Mesothelial cell of epicardium (in vitro differentiated cells): ENCODE measurements at regions not wholly inside any gene's neighbourhood (a gene's known extent, or its start where the extent isn't known, plus 50 kb on each side); places are given as distances from the start of the nearest gene placed in this dataset.
"Not testable (repeated sequence)": the region's sequence is repeated elsewhere in the genome, so short reads cannot be mapped to it uniquely, and the experiment has no call there.

Experiments used
- DNase-seq, 2 experiments: peaks; one replicate each; pipeline ENCODE4 v3.0.0; 2021; ENCODE audit warnings: low spot score in 2 of 2; ENCODE audit not compliant: unreplicated experiment in 2 of 2
- H3K27ac Mint-ChIP-seq: 2 replicates; pipeline ENCODE4 v1.8.0; 2021; ENCODE audit warnings: mixed read lengths
- H3K27me3 Mint-ChIP-seq: 2 replicates; pipeline ENCODE4 v1.8.0; 2021; ENCODE audit warnings: low read depth, mixed read lengths
- H3K36me3 Mint-ChIP-seq: 2 replicates; pipeline ENCODE4 v1.8.0; 2021; ENCODE audit warnings: mixed read lengths
- H3K4me1 Mint-ChIP-seq: 2 replicates; pipeline ENCODE4 v1.8.0; 2021; ENCODE audit warnings: mixed read lengths
- H3K4me3 Mint-ChIP-seq: 2 replicates; pipeline ENCODE4 v1.8.0; 2021; ENCODE audit warnings: mild to moderate bottlenecking, moderate library complexity, mixed read lengths
- H3K9me3 Mint-ChIP-seq: 2 replicates; pipeline ENCODE4 v1.8.0; 2021; ENCODE audit warnings: mixed read lengths

DNA sequence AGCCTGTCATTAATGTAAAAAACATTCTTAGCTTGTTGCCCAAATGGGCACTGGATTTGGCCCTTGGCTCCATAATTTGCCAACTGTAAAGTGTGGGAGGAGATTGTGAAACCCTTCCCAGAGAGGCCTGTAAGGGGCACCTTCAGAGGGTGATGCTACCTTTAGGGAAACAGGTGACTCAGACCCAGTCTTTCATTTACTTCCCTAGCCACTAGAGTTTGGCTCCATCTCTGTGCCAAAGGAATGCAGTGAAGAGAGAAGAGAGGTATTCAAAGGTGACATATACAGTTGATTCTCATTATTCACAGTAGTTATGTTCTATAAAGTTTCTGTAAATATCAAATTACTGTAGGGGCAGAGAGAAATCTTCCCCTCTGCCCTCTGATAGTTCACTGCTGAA lies 116.7 kb downstream of the SPATA31A6 start:
- H3K36me3 Mint-ChIP-seq, H3K27ac Mint-ChIP-seq, H3K9me3 Mint-ChIP-seq, H3K4me1 Mint-ChIP-seq, H3K4me3 Mint-ChIP-seq, H3K27me3 Mint-ChIP-seq, DNase-seq: not testable (repeated sequence)

DNA sequence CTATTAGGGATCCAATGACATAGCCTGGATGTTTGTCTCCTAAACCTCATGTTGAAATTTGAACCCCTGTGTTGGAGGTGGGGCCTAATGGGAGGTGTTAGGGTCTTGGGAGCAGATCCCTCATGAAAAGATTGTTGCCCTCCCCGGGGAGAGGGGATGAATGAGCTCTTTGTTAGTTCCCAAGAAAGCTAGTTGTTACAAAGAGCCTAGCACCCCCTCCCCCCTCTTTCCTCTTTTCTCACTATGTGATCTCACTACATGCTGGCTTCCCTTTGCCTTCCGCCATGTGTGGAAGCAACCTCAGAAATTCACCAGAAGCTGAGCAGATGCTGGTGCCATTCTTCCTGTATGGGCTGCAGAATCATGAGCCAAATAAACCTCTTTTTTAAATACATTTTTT lies 123.2 kb downstream of the SPATA31A6 start:
- DNase-seq, H3K36me3 Mint-ChIP-seq, H3K4me1 Mint-ChIP-seq, H3K27ac Mint-ChIP-seq, H3K4me3 Mint-ChIP-seq, H3K9me3 Mint-ChIP-seq, H3K27me3 Mint-ChIP-seq: not testable (repeated sequence)

DNA sequence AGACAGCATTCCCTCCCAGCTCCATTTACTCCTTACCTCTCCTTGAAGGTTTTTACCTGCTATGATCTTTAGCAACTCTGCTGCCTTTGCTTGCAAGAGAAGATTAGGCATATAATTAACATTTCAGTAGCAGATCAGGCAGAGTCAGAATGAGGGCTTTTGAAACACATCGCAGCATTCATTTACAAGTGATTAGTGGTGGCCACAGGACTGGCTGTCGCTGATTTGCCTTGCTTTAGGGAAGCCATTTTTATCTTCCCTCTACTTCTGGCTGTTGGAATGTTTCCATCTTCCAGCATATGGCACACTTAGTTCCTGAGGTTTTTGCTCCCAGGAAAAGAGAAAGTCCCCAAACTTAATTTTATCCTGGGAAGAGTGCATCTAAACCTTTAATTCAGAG lies 124.0 kb downstream of the SPATA31A6 start:
- H3K27ac Mint-ChIP-seq, H3K9me3 Mint-ChIP-seq, H3K4me3 Mint-ChIP-seq, H3K27me3 Mint-ChIP-seq, DNase-seq, H3K36me3 Mint-ChIP-seq, H3K4me1 Mint-ChIP-seq: not testable (repeated sequence)

DNA sequence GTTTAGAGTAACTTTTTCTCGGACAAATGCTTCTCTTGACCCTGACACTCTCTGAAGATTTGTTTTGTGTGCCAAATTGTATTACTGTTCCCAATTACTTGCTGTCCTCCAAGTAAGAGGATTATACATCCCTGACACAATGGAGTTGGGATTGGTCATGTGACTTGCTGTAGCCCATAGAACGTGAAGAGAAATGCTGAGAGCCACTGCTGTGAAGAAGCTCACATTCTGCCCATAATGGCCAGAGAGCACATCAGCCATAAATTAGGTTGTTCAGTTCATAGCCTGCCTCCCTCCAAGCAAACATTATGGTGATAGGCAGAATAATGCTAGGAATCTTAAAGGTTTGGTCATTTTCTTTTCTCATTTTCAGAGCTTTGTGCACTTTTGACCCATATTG lies 127.5 kb downstream of the SPATA31A6 start:
- H3K4me3 Mint-ChIP-seq, H3K27ac Mint-ChIP-seq, H3K9me3 Mint-ChIP-seq, H3K27me3 Mint-ChIP-seq, H3K36me3 Mint-ChIP-seq, H3K4me1 Mint-ChIP-seq, DNase-seq: not testable (repeated sequence)

DNA sequence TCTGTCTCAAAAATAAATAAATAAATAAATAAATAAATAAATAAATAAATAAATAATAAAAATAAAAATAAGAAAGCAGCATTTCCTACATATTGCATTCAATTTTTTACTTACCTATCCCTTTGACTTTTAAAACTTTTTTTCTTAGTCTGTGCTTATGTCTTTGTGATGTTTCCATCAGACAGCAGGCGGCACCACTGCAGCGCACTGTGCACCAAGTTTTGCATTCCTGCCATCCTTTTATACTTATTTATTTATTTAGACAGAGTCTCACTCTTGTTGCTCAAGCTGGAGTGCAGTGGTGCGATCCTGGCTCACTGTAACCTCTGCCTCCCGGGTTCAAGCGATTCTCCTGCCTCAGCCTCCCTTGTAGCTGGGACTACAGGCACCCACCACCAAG lies 132.6 kb downstream of the SPATA31A6 start:
- H3K9me3 Mint-ChIP-seq, H3K4me3 Mint-ChIP-seq, H3K27ac Mint-ChIP-seq, DNase-seq, H3K36me3 Mint-ChIP-seq, H3K4me1 Mint-ChIP-seq, H3K27me3 Mint-ChIP-seq: not testable (repeated sequence)

DNA sequence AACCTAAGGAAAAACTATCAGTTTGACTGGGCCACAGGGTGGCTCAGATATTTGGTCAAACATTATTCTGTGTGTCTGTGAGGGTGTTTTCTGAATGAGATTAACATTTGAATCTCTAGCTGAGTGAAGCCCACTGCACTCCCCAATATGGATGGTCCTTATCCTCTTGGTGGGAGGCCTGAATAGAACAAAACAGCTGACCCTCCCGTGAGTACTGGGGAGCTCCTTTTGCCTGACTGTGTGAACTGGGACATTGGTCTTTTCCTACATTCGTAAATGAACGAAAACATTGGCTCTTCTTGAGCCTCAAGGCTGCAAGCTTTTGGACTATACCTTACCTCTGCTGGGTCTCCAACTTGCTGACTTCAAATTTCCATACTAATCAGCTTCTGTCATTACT lies 134.2 kb downstream of the SPATA31A6 start:
- not testable (repeated sequence) for H3K27me3 Mint-ChIP-seq, H3K36me3 Mint-ChIP-seq, H3K27ac Mint-ChIP-seq, H3K9me3 Mint-ChIP-seq, H3K4me1 Mint-ChIP-seq, DNase-seq, H3K4me3 Mint-ChIP-seq

DNA sequence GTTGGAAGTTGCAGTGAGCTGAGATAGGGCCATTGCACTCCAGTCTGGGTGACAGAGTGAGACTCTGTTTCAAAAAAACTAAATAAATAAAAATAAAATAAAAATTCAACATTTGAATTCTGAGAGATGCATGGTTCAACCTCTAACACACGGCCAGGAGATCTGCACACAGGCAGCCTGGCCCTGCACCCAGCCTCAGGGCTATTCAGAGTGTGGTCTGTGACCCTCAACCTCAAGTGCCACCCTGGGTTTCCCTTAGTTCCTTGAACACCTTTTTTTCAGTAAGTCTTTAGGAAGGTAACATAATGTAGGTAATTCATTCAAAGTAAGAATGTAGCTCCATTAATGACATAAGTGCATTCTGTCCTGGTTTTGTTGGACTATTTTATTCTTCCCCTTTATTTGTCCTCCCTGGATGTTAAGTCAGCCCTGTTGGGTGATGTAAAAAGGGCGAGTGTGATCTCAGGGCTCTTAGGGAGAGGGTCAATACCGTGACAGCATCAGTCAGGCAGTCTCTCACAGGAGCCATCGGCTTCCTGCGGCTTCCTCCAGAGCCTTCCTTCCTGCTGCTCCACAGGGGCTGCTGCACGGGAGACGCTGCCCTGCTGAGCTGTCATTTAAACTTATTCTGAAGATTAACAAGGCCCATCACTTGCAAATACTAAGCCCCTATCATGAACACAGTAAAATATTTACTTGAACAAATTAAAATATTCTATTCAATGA lies 139.8 kb downstream of the SPATA31A6 start:
- not testable (repeated sequence) for H3K27ac Mint-ChIP-seq, H3K27me3 Mint-ChIP-seq, H3K4me3 Mint-ChIP-seq, H3K9me3 Mint-ChIP-seq, H3K36me3 Mint-ChIP-seq, H3K4me1 Mint-ChIP-seq, DNase-seq

DNA sequence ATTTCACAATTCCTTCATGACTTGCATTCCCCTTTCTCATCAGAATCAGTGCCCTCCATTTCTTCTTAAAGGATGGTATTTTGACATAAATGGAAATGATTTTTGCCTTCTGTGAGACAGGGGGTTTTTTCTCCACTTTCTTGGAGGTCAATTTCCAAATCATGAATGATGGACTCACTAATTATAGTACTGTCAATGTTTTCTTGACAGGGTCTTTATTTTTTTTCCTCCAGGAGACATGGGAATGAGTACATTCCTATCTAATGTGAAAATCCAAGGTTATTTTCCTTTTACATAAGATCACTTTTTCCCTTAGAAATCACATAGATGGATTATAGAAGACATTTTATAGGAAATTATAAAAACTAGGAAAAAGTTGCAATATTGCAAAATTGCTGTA lies 141.7 kb downstream of the SPATA31A6 start:
- DNase-seq, H3K4me3 Mint-ChIP-seq, H3K4me1 Mint-ChIP-seq, H3K27me3 Mint-ChIP-seq, H3K36me3 Mint-ChIP-seq, H3K27ac Mint-ChIP-seq, H3K9me3 Mint-ChIP-seq: not testable (repeated sequence)

DNA sequence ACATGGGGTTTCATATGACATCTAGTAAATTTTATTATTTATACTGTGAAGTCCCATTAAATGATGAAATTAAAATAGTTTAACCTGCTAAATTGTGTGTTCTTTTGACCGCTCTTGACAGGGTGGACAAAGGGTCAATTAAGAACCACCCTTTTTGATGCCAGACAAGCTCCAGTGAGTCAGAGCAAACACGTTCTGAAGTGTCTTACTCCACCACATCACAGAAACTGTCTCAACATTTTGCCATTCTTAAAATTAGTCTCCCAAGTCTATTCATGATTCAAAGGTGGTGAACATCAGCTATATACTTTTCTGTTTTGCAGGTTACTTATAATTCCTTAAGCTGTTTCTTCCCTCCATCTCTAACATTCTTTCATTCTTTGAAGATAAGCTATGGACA lies 142.1 kb downstream of the SPATA31A6 start:
- not testable (repeated sequence) for H3K27me3 Mint-ChIP-seq, DNase-seq, H3K9me3 Mint-ChIP-seq, H3K27ac Mint-ChIP-seq, H3K4me1 Mint-ChIP-seq, H3K4me3 Mint-ChIP-seq, H3K36me3 Mint-ChIP-seq

DNA sequence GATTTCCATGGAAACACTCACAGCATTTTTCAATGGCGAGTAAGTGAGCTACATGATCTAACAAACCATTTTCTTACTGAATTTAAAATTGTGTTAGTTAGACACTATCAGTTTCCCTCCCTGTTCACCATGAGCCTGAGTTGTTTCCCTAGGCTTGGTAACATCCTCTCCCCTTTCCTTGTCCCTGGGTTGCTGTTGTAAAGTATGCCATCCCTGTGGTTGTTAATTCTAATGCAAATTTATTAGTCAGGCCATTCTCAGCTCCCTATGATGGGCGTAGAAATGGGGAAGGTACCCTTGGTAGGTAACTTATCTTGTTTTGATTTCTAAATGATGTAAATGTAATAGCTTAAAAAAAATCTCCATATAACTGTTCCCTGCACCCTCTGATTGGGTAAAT lies 143.0 kb downstream of the SPATA31A6 start:
- DNase-seq, H3K36me3 Mint-ChIP-seq, H3K27ac Mint-ChIP-seq, H3K9me3 Mint-ChIP-seq, H3K4me1 Mint-ChIP-seq, H3K27me3 Mint-ChIP-seq, H3K4me3 Mint-ChIP-seq: not testable (repeated sequence)

DNA sequence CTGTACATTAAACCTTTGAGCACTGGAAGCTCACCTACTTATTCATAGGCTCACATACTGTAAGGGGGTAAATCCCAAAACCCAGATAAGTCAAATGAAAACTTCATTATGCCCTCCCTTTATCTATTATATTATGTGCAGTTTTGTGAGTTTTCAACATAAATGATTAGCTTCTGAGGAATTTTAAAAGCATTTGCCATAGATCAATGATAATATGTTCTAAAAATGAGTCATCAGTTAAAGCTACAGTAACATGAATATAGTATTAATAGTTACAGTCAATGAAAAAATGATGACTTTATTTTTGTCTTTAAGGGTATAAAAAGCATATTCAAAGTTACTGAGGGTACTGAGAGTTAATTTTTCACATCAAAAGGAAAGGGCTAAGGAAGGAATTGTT lies 151.9 kb downstream of the SPATA31A6 start:
- not testable (repeated sequence) for H3K27ac Mint-ChIP-seq, H3K9me3 Mint-ChIP-seq, DNase-seq, H3K4me1 Mint-ChIP-seq, H3K27me3 Mint-ChIP-seq, H3K4me3 Mint-ChIP-seq, H3K36me3 Mint-ChIP-seq

DNA sequence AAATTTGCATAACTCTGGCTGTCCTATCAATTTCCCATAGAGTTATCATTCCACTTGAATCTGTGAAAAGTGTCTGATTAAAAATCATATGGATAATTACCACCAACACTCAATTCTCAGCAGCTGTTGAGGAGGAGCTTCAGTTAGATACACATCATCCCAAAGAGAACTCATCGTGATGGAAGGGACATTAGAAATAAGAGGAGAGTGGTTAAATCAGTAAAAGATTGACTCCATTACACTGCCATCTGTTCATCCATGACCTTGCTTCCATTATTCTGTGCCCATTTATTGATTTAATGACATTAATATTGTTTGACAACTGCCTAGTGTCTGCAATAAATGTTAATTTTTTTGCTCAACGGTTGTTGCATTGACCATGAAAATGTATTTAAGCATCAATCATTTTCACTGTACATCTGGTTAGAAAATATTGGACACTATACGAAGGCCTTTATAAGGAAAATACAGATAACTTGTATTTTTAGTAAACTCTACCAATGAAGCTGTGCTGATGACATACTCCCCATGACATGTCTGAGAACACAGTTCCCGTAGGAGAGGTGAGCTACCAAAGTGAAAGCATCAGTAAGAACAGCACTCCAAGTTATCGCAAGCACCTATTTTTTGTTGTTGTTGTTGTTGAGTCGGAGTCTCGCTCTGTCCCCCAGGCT lies 152.7 kb downstream of the SPATA31A6 start:
- H3K27ac Mint-ChIP-seq, H3K9me3 Mint-ChIP-seq, H3K4me1 Mint-ChIP-seq, H3K36me3 Mint-ChIP-seq, H3K4me3 Mint-ChIP-seq, H3K27me3 Mint-ChIP-seq, DNase-seq: not testable (repeated sequence)

DNA sequence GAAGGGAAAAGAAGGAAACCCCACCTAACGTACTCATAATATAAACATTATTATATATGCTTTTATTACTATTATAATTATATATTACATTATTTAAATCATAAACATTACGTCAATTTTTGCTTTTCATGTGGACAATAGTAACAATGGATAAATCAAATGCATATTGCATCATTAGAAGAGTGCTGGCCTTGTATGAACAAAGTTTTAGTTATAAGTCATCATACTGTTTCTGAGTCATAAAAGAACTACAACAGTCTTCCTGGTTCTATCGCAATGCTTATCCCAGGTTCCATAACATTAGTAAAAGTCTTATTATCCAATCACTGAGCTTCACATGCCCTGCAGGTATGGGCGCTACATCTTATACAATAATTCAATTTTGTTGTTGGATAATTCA lies 154.8 kb downstream of the SPATA31A6 start:
- H3K9me3 Mint-ChIP-seq, H3K36me3 Mint-ChIP-seq, H3K4me3 Mint-ChIP-seq, H3K27ac Mint-ChIP-seq, DNase-seq, H3K4me1 Mint-ChIP-seq, H3K27me3 Mint-ChIP-seq: not testable (repeated sequence)

DNA sequence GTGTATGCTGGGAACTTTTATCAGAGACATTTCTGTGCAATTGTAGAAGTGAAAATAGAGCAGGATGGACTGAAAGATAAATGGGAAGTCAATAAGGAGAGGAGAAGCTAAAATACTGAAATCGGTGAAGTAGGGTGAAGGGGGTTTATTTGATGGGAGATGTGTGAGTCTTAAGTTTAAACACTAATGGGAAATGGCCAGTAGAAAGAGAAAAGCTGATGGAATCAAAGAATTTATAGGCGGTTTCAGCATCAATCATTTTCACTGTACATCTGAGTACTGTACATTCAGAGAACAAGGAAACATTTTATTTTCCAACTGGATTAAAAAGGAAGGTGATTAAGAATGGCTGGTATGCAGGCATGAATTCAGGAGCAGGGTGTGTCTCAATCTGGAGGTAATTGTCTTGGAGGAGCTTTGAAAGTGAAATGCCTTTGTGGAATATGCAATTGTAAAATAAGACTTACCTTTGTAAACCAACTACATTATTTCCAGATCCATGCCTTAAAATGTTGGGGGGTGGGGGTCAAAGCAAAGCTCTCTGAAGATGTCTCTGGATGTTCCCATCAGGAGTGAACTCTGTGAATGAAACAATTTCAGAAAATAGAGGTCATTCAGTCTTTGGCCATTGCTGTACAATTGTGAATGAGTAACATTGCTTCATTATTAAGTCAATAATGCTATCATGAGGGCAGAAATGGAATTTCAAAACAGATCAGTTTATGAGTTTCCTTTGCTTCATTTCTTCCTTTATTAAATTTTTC lies 156.4 kb downstream of the SPATA31A6 start:
- H3K36me3 Mint-ChIP-seq, H3K4me3 Mint-ChIP-seq, H3K4me1 Mint-ChIP-seq, H3K9me3 Mint-ChIP-seq, DNase-seq, H3K27me3 Mint-ChIP-seq: not testable (repeated sequence)
- H3K27ac Mint-ChIP-seq, result peak overlapping the region; percentile 13
